SK-N-SH (cell line): ENCODE measurements at regions not wholly inside any gene's neighbourhood (a gene's known extent, or its start where the extent isn't known, plus 50 kb on each side); places are given as distances from the start of the nearest gene placed in this dataset.

Source experiments
- CTCF ChIA-PET: fragments of 300-600, 350-600 bp; formaldehyde crosslinking; extraction: SDS; loops from one replicate; lab custom pipeline; 2021; lab: Yijun Ruan, JAX
- POLR2A ChIA-PET: fragments of 350-600 bp; sonication (Branson Sonifier 250); formaldehyde crosslinking; extraction: SDS; loops from one replicate; lab custom pipeline; 2020; ENCODE audit warnings: antibody characterized with exemption, inconsistent platforms; lab: Yijun Ruan, JAX
- DNase-seq: peaks from one replicate; pipeline ENCODE4 v3.0.0; 2012
- H2AFZ ChIP-seq: fragments of 200-600 bp; sonication (generic); 2 replicates; pipeline ENCODE4 v1.8.1; 2016; ENCODE audit warnings: antibody characterized with exemption, mild to moderate bottlenecking, low read depth
- H3F3A ChIP-seq: fragments of 200-600 bp; sonication (generic); replicated peaks from 2 replicates; pipeline ENCODE3; 2016; ENCODE audit warnings: antibody characterized with exemption, mild to moderate bottlenecking; ENCODE audit not compliant: insufficient read depth
- H3K27ac ChIP-seq, 2 experiments: fragments of 200-500 bp in 1 of 2; fragments of 200-600 bp in 1 of 2; sonication (Bioruptor generic) in 1 of 2; sonication (generic), shearing (Covaris generic) in 1 of 2; 2 replicates each; pipeline versions ENCODE4 v1.5.1 to v1.6.1; 2014 to 2016; ENCODE audit warnings: low read depth in 2 of 2, inconsistent platforms in 1 of 2, low read length in 1 of 2, mild to moderate bottlenecking in 1 of 2, mixed read lengths in 1 of 2
- H3K27me3 ChIP-seq: fragments of 200-600 bp; sonication (generic), shearing (Covaris generic); 2 replicates; pipeline ENCODE4 v1.6.1; 2016; ENCODE audit warnings: mixed run types; ENCODE audit not compliant: insufficient read depth
- H3K36me3 ChIP-seq, 2 experiments: fragments of 200-500 bp in 1 of 2; fragments of 200-600 bp in 1 of 2; sonication (Bioruptor generic) in 1 of 2; sonication (generic) in 1 of 2; replicated peaks in 1 of 2; 2 replicates each; pipeline versions ENCODE3 to v1.5.1; 2014 to 2016; ENCODE audit warnings: low read length in 1 of 2, mild to moderate bottlenecking in 1 of 2; ENCODE audit not compliant: insufficient read depth in 2 of 2, control insufficient read depth in 1 of 2
- H3K4me1 ChIP-seq, 2 experiments: fragments of 200-500 bp in 1 of 2; fragments of 200-600 bp in 1 of 2; sonication (Bioruptor generic) in 1 of 2; sonication (generic), shearing (Covaris generic) in 1 of 2; 2 replicates each; pipeline versions ENCODE4 v1.5.1 to v1.6.1; 2014 to 2016; ENCODE audit warnings: low read depth in 1 of 2, low read length in 1 of 2, mixed run types in 1 of 2; ENCODE audit not compliant: insufficient read depth in 2 of 2, control insufficient read depth in 1 of 2
- H3K4me2 ChIP-seq: fragments of 200-600 bp; sonication (generic), shearing (Covaris generic); 2 replicates; pipeline ENCODE4 v1.6.1; 2017; ENCODE audit warnings: mixed run types
- H3K4me3 ChIP-seq, 2 experiments: fragments of 200-500 bp in 1 of 2; fragments of 200-600 bp in 1 of 2; sonication (Bioruptor generic) in 1 of 2; sonication (generic), shearing (Covaris generic) in 1 of 2; 2 replicates each; pipeline versions ENCODE4 v1.5.1 to v1.8.1; 2014 to 2016; ENCODE audit warnings: low read depth in 2 of 2, inconsistent platforms in 1 of 2, low read length in 1 of 2, mild to moderate bottlenecking in 1 of 2, mixed read lengths in 1 of 2, moderate library complexity in 1 of 2
- H3K79me2 ChIP-seq: fragments of 200-600 bp; sonication (generic); 2 replicates; pipeline ENCODE4 v1.8.1; 2017; ENCODE audit warnings: mild to moderate bottlenecking; ENCODE audit not compliant: insufficient read depth
- H3K9ac ChIP-seq: fragments of 200-600 bp; sonication (generic); 2 replicates; pipeline ENCODE4 v1.6.1; 2017; ENCODE audit warnings: mixed run types
- H3K9me2 ChIP-seq: fragments of 200-600 bp; sonication (generic); 2 replicates; pipeline ENCODE4 v1.6.1; 2017; ENCODE audit warnings: mixed run types
- H3K9me3 ChIP-seq: fragments of 200-600 bp; sonication (generic); 2 replicates; pipeline ENCODE4 v1.6.1; 2017; ENCODE audit warnings: mixed run types, mild to moderate bottlenecking, moderate library complexity
- H4K20me1 ChIP-seq: fragments of 200-600 bp; sonication (generic); 2 replicates; pipeline ENCODE4 v1.6.1; 2017; ENCODE audit warnings: mild to moderate bottlenecking, mixed run types; ENCODE audit not compliant: insufficient read depth
- EZH2phosphoT487 ChIP-seq: fragments of 200-600 bp; sonication (generic); IDR thresholded peaks from 2 replicates; pipeline ENCODE4 v1.6.1; 2017; ENCODE audit warnings: low read depth, mixed run types, mild to moderate bottlenecking, antibody characterized with exemption, moderate library complexity, borderline replicate concordance
- FOSL2 ChIP-seq: IDR thresholded peaks from 2 replicates; pipeline ENCODE4 v1.4.0; 2012; ENCODE audit warnings: low read depth, mild to moderate bottlenecking, moderate library complexity, borderline replicate concordance
- FOXJ3 ChIP-seq: sonication (generic); formaldehyde crosslinking; IDR thresholded peaks from 2 replicates; pipeline ENCODE4 v1.5.1; 2020; ENCODE audit warnings: mild to moderate bottlenecking, missing genetic modification reagents
- JUND ChIP-seq: IDR thresholded peaks from 2 replicates; pipeline ENCODE4 v1.4.0; 2012
- MXI1 ChIP-seq: IDR thresholded peaks from 2 replicates; pipeline ENCODE4 v1.6.1; 2012; ENCODE audit warnings: mild to moderate bottlenecking, low read depth, low read length, improper control_type of control experiment
- NRF1 ChIP-seq: IDR thresholded peaks from 2 replicates; pipeline ENCODE4 v1.6.1; 2012; ENCODE audit warnings: low read depth, mild to moderate bottlenecking, low read length
- PBX3 ChIP-seq: IDR thresholded peaks from 2 replicates; pipeline ENCODE4; 2012
- RAD21 ChIP-seq: IDR thresholded peaks from 2 replicates; pipeline ENCODE4 v1.6.1; 2012; ENCODE audit warnings: mild to moderate bottlenecking, low read length
- RCOR1 ChIP-seq: fragments of 150-350 bp; IDR thresholded peaks from 2 replicates; pipeline ENCODE4 v1.6.1; 2017; ENCODE audit warnings: antibody characterized with exemption, low read length
- REST ChIP-seq: IDR thresholded peaks from 2 replicates; pipeline ENCODE4 v1.6.1; 2012; ENCODE audit warnings: mild to moderate bottlenecking, low read depth, low read length, moderate library complexity
- RXRA ChIP-seq: IDR thresholded peaks from 2 replicates; pipeline ENCODE4 v1.4.0; 2012; ENCODE audit warnings: low read depth, mild to moderate bottlenecking, borderline replicate concordance
- SMC3 ChIP-seq: IDR thresholded peaks from 2 replicates; pipeline ENCODE4 v1.6.1; 2012; ENCODE audit warnings: low read depth, low read length, improper control_type of control experiment
- TAF1 ChIP-seq: IDR thresholded peaks from 2 replicates; pipeline ENCODE4 v1.6.1; 2012; ENCODE audit warnings: low read depth, mild to moderate bottlenecking, low read length, moderate library complexity, borderline replicate concordance
- TCF12 ChIP-seq: IDR thresholded peaks from 2 replicates; pipeline ENCODE4 v1.4.0; 2012
- USF1 ChIP-seq: IDR thresholded peaks from 2 replicates; pipeline ENCODE4 v1.4.0; 2012; ENCODE audit warnings: low read depth, borderline replicate concordance
- YY1 ChIP-seq: IDR thresholded peaks from 2 replicates; pipeline ENCODE4 v1.4.0; 2012; ENCODE audit warnings: low read depth, mild to moderate bottlenecking
- WGBS: methylation state at CpG from one replicate; pipeline ENCODE4 v1.1.6; 2017; ENCODE audit warnings: low lambda C conversion rate; 5-methylcytosine and 5-hydroxymethylcytosine counted together

GRCh38 chr2:9742601-9743000 lies 100.7 kb upstream of the TAF1B start:
- DNase-seq, result no peak
- H3K27me3 ChIP-seq, result no peaks in the 10 kb centered on the region
- ChIA-PET CTCF (interaction anchor here (0.7 to 4.9 kb wide), 2 partner anchors 28 to 158 kb away, joined by 3 to 17 read pairs; no protein-coding TSS in a partner anchor), POLR2A (interaction anchor here (0.6 kb wide), 1 partner anchor 266 kb away, joined by 4 read pairs; no protein-coding TSS in a partner anchor)
- H3K36me3 ChIP-seq, result no peaks in the 10 kb centered on the region
- H3K4me2 ChIP-seq, result no peak overlapping the region
- H3F3A ChIP-seq, result no peaks in the 10 kb centered on the region
- H3K9me3 ChIP-seq, result no peaks in the 10 kb centered on the region
- H3K9ac ChIP-seq, result no peak overlapping the region
- 40% methylated on average over 3 of the region's 5 CpGs for WGBS
- peaks cover 0 to 13% of the 10 kb centered on the region in 2 experiments; a peak in 1 of 4 replicates for H3K4me1 ChIP-seq
- H3K79me2 ChIP-seq, result no peaks in the 10 kb centered on the region
- no peak overlapping the region for H2AFZ ChIP-seq
- no peaks in the 10 kb centered on the region for H3K9me2 ChIP-seq
- no peak overlapping the region for H3K4me3 ChIP-seq
- no peaks in the 10 kb centered on the region for H4K20me1 ChIP-seq
- no peak overlapping the region for H3K27ac ChIP-seq
- TF ChIP-seq FOXJ3 (CRISPR knock-in tag) (no peak), MXI1 (no peak), PBX3 (no peak), REST (no peak), YY1 (no peak), USF1 (no peak), FOSL2 (no peak), TCF12 (no peak), SMC3 (no peak), RCOR1 (no peak), JUND (no peak), RXRA (no peak), NRF1 (no peak), EZH2phosphoT487 (no peak), TAF1 (no peak), RAD21 (no peak)
- TF ChIP-seq, all 33 proteins: peak for 0
